ENCODE measurements at regions not wholly inside any gene's neighbourhood (a gene's known extent, or its start where the extent isn't known, plus 50 kb on each side); places are given as distances from the start of the nearest gene placed in this dataset.

DNA sequence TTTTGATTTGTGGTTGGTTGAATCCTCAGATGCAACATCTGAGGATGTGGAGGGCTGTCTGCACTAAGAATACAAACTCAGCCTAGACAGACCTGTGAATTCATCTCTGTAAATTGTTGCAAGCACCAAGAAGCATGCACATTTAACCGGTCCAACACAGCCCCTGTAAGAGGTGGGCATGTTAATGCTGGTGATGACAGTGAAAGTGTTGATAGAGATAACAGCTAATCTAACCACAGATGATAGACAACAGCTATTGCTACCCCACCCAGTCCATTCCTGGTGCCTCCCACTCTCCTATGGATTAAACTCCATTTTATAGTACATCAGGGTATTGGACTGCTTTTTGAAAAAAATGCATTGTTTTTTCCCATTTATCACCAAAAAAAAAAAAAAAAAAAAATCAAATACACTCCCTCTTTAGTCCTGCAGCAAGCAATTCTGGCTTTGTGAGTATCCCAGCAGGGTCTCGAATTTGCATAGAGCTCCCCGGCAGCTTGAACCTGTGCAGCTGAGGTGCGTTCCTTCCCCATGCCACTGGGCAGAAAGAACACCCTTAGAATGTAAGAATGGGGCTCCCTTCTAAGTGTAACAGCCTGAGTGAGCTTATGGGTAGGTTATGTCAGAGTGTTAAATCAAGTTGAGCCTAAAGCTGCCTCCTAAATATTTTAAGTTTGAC, 270.9 kb upstream of the JARID2 start:
- DNase-seq (no peak), ATAC-seq (no peak)
- H3K27me3 ChIP-seq, result no peaks in the 10 kb centered on the region
- TF ChIP-seq POLR2A (IDR thresholded peaks at IDR 0.05), result no peak
- TF ChIP-seq, protein P1, sequence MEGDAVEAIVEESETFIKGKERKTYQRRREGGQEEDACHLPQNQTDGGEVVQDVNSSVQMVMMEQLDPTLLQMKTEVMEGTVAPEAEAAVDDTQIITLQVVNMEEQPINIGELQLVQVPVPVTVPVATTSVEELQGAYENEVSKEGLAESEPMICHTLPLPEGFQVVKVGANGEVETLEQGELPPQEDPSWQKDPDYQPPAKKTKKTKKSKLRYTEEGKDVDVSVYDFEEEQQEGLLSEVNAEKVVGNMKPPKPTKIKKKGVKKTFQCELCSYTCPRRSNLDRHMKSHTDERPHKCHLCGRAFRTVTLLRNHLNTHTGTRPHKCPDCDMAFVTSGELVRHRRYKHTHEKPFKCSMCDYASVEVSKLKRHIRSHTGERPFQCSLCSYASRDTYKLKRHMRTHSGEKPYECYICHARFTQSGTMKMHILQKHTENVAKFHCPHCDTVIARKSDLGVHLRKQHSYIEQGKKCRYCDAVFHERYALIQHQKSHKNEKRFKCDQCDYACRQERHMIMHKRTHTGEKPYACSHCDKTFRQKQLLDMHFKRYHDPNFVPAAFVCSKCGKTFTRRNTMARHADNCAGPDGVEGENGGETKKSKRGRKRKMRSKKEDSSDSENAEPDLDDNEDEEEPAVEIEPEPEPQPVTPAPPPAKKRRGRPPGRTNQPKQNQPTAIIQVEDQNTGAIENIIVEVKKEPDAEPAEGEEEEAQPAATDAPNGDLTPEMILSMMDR (IDR thresholded peaks at IDR 0.05), result no peak
- intact Hi-C loops (cut with DNase I), result no loop called here
- H3K27ac ChIP-seq, result no peak overlapping the region
- no peaks in the 10 kb centered on the region for H3K4me1 ChIP-seq
- no peak overlapping the region for H3K4me3 ChIP-seq
- whole genome bisulfite sequencing, 2 donors, result 48 to 56% methylated on average over 4 of the region's 4 CpGs
- no peaks in the 10 kb centered on the region for H3K36me3 ChIP-seq (replicated peaks in 1 of 2; ENCODE audit: insufficient read depth in 1 of 2, low read depth in 2 of 2)
- no peaks in the 10 kb centered on the region for H3K9me3 ChIP-seq

DNA sequence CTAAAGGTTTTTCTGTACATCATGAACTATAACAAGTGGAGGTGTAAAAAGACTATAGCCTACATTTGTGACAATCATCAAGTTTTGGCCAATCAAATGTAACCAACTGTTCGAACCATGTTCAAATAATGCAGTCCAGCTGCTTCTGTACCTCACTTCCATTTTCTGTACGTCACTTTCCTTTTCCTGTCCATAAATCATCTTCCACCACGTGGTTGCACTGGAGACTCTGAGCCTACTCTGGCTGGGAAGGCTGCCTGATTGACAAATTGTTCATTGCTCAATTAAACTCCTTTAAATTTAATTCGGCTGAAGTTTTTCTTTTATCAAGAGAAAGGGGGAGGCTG, 270.4 kb upstream of the JARID2 start:
- H3K4me3 ChIP-seq, result no peak overlapping the region
- no peak for ATAC-seq
- no peak overlapping the region for H3K27ac ChIP-seq
- intact Hi-C loops (cut with DNase I), result no loop called here
- no peaks in the 10 kb centered on the region for H3K36me3 ChIP-seq (replicated peaks in 1 of 2; ENCODE audit: insufficient read depth in 1 of 2, low read depth in 2 of 2)
- DNase-seq, result no peak
- no peaks in the 10 kb centered on the region for H3K27me3 ChIP-seq
- 23 to 27% methylated on average over 4 of the region's 4 CpGs for WGBS, 2 donors
- TF ChIP-seq, protein P1 (IDR thresholded peaks at IDR 0.05), result no peak
- no peak for TF ChIP-seq POLR2A (IDR thresholded peaks at IDR 0.05)
- H3K9me3 ChIP-seq, result no peaks in the 10 kb centered on the region
- no peaks in the 10 kb centered on the region for H3K4me1 ChIP-seq

DNA sequence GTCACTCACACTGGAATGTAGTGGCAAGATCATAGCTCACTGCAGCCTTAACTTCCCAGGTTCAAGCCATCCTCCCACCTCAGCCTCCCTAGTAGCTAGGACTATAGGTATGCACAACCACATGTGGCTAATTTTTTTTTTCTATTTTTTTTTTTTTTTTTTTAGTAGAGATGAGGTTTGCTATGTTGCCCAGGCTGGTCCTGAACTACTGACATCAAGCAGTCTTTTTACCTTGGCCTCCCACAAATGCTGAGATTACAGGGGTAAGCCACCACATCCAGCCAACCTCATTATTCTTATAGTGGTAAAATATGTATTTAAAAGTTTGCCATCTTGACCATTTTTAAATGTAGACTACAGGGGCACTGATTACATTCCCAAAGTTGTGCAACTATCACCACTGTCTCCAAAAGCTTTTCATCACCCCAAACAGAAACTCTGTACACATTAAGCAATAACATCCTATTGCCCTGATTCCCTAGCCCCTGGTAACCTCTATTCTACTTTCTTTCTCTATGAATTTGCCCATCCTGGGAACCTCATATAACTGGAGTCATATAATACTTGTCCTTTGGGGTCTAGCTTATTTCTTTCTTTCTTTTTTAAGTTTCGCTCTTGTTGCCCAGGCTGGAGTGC, 268.0 kb upstream of the JARID2 start:
- WGBS, 2 donors, result 90 to 100% methylated on average over 1 of the region's 1 CpG
- intact Hi-C loops (cut with DNase I), result no loop called here
- Histone ChIP-seq H3K9me3 (no peaks in the 10 kb centered on the region), H3K36me3 (replicated peaks in 1 of 2; ENCODE audit: insufficient read depth in 1 of 2, low read depth in 2 of 2) (no peaks in the 10 kb centered on the region), H3K4me3 (no peak overlapping the region), H3K4me1 (no peaks in the 10 kb centered on the region), H3K27ac (no peak overlapping the region), H3K27me3 (no peaks in the 10 kb centered on the region)
- TF ChIP-seq, protein P1 (IDR thresholded peaks at IDR 0.05), result no peak
- no peak for TF ChIP-seq POLR2A (IDR thresholded peaks at IDR 0.05)
- no peak for ATAC-seq
- no peak for DNase-seq

DNA sequence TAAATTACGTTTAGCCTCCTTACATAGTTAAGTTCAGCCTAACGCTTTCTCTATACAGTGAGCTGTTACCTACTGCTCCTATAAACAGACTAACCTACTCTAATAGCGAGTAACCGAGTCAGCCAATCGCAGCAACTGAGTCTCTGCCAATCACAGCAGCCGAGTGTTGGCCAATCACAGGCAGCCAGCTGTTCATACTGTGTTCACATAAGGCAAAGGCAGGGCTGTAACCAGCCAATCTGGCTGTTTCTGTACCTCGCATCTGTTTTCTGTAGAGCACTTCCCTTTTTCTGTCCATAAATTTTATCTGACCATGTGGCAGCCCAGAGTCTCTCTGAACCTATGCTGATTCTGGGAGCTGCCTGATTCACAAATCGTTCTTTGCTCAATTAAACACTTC, 263.9 kb upstream of the JARID2 start:
- WGBS, 2 donors, result 73% methylated on average over 8 of the region's 8 CpGs
- ATAC-seq, result no peak
- H3K9me3 ChIP-seq, result no peaks in the 10 kb centered on the region

More for the DNA sequence above, 263.9 kb upstream of the JARID2 start:
- no peak overlapping the region for H3K27ac ChIP-seq
- H3K36me3 ChIP-seq (replicated peaks in 1 of 2; ENCODE audit: insufficient read depth in 1 of 2, low read depth in 2 of 2), result no peaks in the 10 kb centered on the region
- H3K4me1 ChIP-seq, result no peaks in the 10 kb centered on the region
- H3K4me3 ChIP-seq, result no peak overlapping the region
- TF ChIP-seq, protein P1 (IDR thresholded peaks at IDR 0.05), result no peak
- peak in 1 of 4 donors; percentile 3 for DNase-seq
- intact Hi-C loops (cut with DNase I), result no loop called here
- no peaks in the 10 kb centered on the region for H3K27me3 ChIP-seq

Data from body of pancreas (tissue), 4 donors.